GM23338 (cell line): ENCODE measurements at regions not wholly inside any gene's neighbourhood (a gene's known extent, or its start where the extent isn't known, plus 50 kb on each side); places are given as distances from the start of the nearest gene placed in this dataset.

ENCODE experiments used
- ATAC-seq: fragments of 200-7000 bp; cut with Tn5 transposase; 3 replicates; pipeline ENCODE4 v1.9.1; 2020
- DNase-seq: peaks from one replicate; pipeline ENCODE4 v3.0.0-alpha.2; 2015; ENCODE audit warnings: low spot score
- H2AFZ ChIP-seq: fragments of 200-600 bp; sonication (generic); 2 replicates; pipeline ENCODE4 v1.8.0; 2016; ENCODE audit warnings: antibody characterized with exemption, mild to moderate bottlenecking, moderate library complexity
- H3F3A ChIP-seq: fragments of 200-600 bp; sonication (generic); replicated peaks from 2 replicates; pipeline ENCODE4 v1.8.0; 2017; ENCODE audit warnings: antibody characterized with exemption, mixed run types, low read depth
- H3K27ac ChIP-seq: fragments of 200-600 bp; sonication (generic); 2 replicates; pipeline ENCODE4 v1.6.1; 2016; ENCODE audit warnings: low read depth
- H3K27me3 ChIP-seq: fragments of 200-600 bp; sonication (generic); 2 replicates; pipeline ENCODE4 v1.8.0; 2016; ENCODE audit warnings: mild to moderate bottlenecking, mixed run types, moderate library complexity; ENCODE audit not compliant: insufficient read depth
- H3K36me3 ChIP-seq: fragments of 200-600 bp; sonication (generic); 2 replicates; pipeline ENCODE4 v1.8.0; 2016; ENCODE audit warnings: mild to moderate bottlenecking; ENCODE audit not compliant: insufficient read depth
- H3K4me1 ChIP-seq: fragments of 200-600 bp; sonication (generic); 2 replicates; pipeline ENCODE4 v1.8.0; 2016; ENCODE audit warnings: mild to moderate bottlenecking, moderate library complexity; ENCODE audit not compliant: insufficient read depth
- H3K4me2 ChIP-seq: fragments of 200-600 bp; sonication (generic); 2 replicates; pipeline ENCODE4 v1.7.1; 2017; ENCODE audit warnings: mixed run types
- H3K4me3 ChIP-seq: fragments of 200-600 bp; sonication (generic); 2 replicates; pipeline ENCODE4 v1.6.1; 2016; ENCODE audit warnings: mixed run types
- H3K79me2 ChIP-seq: fragments of 200-600 bp; sonication (generic); replicated peaks from 2 replicates; pipeline ENCODE4 v1.8.0; 2017; ENCODE audit warnings: mild to moderate bottlenecking; ENCODE audit not compliant: insufficient read depth
- H3K9me2 ChIP-seq: fragments of 200-600 bp; sonication (generic); 2 replicates; pipeline ENCODE4 v1.8.0; 2017; ENCODE audit not compliant: insufficient read depth
- H4K20me1 ChIP-seq: fragments of 200-600 bp; sonication (generic); replicated peaks from 2 replicates; pipeline ENCODE4 v1.8.0; 2017; ENCODE audit warnings: mild to moderate bottlenecking; ENCODE audit not compliant: insufficient read depth
- H3K27ac Mint-ChIP-seq: 2 replicates; pipeline ENCODE4 v1.8.0; 2020; ENCODE audit warnings: inconsistent platforms, mild to moderate bottlenecking, moderate library complexity, mixed read lengths
- H3K27me3 Mint-ChIP-seq: 3 replicates; pipeline ENCODE4 v1.8.0; 2022; ENCODE audit warnings: low read depth, mild to moderate bottlenecking, moderate library complexity, mixed read lengths, inconsistent platforms; ENCODE audit not compliant: insufficient read depth, poor library complexity
- H3K36me3 Mint-ChIP-seq: 3 replicates; pipeline ENCODE4 v1.8.0; 2021; ENCODE audit warnings: low read depth, mild to moderate bottlenecking, inconsistent platforms, moderate library complexity, mixed read lengths
- H3K4me1 Mint-ChIP-seq: 3 replicates; pipeline ENCODE4 v1.8.0; 2020; ENCODE audit warnings: mild to moderate bottlenecking, inconsistent platforms, mixed read lengths
- H3K4me3 Mint-ChIP-seq: 3 replicates; pipeline ENCODE4 v1.8.0; 2021; ENCODE audit warnings: moderate library complexity, mild to moderate bottlenecking, inconsistent platforms, mixed read lengths
- H3K9me3 Mint-ChIP-seq: 3 replicates; pipeline ENCODE4 v1.8.0; 2020; ENCODE audit warnings: moderate library complexity, mild to moderate bottlenecking, inconsistent platforms, mixed read lengths
- CREB1 ChIP-seq: fragments of 250-450 bp; sonication (Bioruptor Pico); IDR thresholded peaks from 2 replicates; pipeline ENCODE4 v1.5.0; 2020; ENCODE audit warnings: low read depth, mild to moderate bottlenecking, moderate library complexity
- EZH2 ChIP-seq: fragments of 200-600 bp; sonication (generic); IDR thresholded peaks from one replicate; pipeline ENCODE4 v1.8.0; 2017; ENCODE audit warnings: antibody characterized with exemption, mild to moderate bottlenecking, low read depth; ENCODE audit not compliant: unreplicated experiment
- EZH2phosphoT487 ChIP-seq: fragments of 200-600 bp; sonication (generic); IDR thresholded peaks from one replicate; pipeline ENCODE4 v1.8.1; 2018; ENCODE audit warnings: antibody characterized with exemption; ENCODE audit not compliant: unreplicated experiment
- JUNB ChIP-seq: IDR thresholded peaks from one replicate; pipeline ENCODE4 v1.6.1; 2016; ENCODE audit warnings: antibody characterized with exemption; ENCODE audit not compliant: unreplicated experiment
- NANOG ChIP-seq: IDR thresholded peaks from 2 replicates; pipeline ENCODE4 v1.6.1; 2016; ENCODE audit warnings: antibody characterized with exemption, borderline replicate concordance
- POLR2AphosphoS5 ChIP-seq: IDR thresholded peaks from 2 replicates; pipeline ENCODE4 v1.6.1; 2016; ENCODE audit warnings: antibody characterized with exemption, low read depth
- REST ChIP-seq: IDR thresholded peaks from one replicate; pipeline ENCODE4 v1.6.1; 2018; ENCODE audit warnings: antibody characterized with exemption; ENCODE audit not compliant: unreplicated experiment
- STAT1 ChIP-seq: IDR thresholded peaks from one replicate; pipeline ENCODE4 v1.6.1; 2016; ENCODE audit warnings: antibody characterized with exemption; ENCODE audit not compliant: unreplicated experiment
- ZNF114 ChIP-seq: fragments of 250-450 bp; sonication (Bioruptor Pico); IDR thresholded peaks from 2 replicates; pipeline ENCODE4 v1.5.0; 2020; ENCODE audit warnings: mild to moderate bottlenecking, moderate library complexity
- ZNF331 ChIP-seq: fragments of 250-450 bp; sonication (Bioruptor Pico); IDR thresholded peaks from 2 replicates; pipeline ENCODE4 v1.5.0; 2020; ENCODE audit warnings: low read depth, mild to moderate bottlenecking, moderate library complexity
- TF ChIP-seq, protein P1 (sequence below), 2 experiments: fragments of 200-600 bp in 1 of 2; sonication (generic) in 1 of 2; conservative IDR thresholded peaks; 2 replicates each; pipeline versions ENCODE4 v1.5.1 to v1.6.1; 2016 to 2017; ENCODE audit warnings: antibody characterized with exemption in 2 of 2, low read depth in 2 of 2, mild to moderate bottlenecking in 2 of 2, moderate library complexity in 1 of 2
- TF ChIP-seq, protein P2 (sequence below): IDR thresholded peaks from 2 replicates; pipeline ENCODE4 v1.6.1; 2016; ENCODE audit warnings: antibody characterized with exemption

DNA sequence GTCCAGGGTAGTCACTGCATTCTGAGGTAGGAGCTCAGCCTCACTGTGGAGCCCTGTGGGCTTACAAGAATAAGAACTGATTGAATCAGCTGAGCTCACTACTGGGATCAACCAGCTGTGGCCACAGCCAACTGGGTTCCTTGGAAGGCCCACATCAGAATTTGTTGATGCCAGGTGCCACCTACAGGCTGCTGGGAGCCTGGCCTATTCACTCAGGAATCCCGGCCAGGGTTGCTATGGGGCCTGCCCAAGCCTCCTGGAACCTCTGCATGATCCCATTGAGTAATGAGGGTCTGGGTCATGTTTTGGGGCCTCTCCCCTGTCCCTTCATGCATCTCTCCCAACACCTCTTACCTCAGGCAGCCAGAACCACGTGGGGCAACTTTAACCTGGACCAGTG, 53.9 kb upstream of the KIAA1210 start:
- Mint-ChIP-seq H3K27me3 (peaks cover under 1% of the 10 kb centered on the region), H3K4me3 (no peak overlapping the region), H3K36me3 (no peaks in the 10 kb centered on the region), H3K4me1 (no peaks in the 10 kb centered on the region), H3K27ac (no peak overlapping the region), H3K9me3 (no peaks in the 10 kb centered on the region)
- no peak overlapping the region for H2AFZ ChIP-seq
- no peaks in the 10 kb centered on the region for H3K79me2 ChIP-seq
- DNase-seq (peak; percentile 66), ATAC-seq (peak; percentile 97)
- H3K27ac ChIP-seq = no peak overlapping the region
- H3K36me3 ChIP-seq = no peaks in the 10 kb centered on the region
- H3K4me1 ChIP-seq = no peaks in the 10 kb centered on the region
- no peaks in the 10 kb centered on the region for H4K20me1 ChIP-seq
- H3K4me2 ChIP-seq = no peak overlapping the region
- H3K4me3 ChIP-seq = no peak overlapping the region
- no peaks in the 10 kb centered on the region for H3K9me2 ChIP-seq
- H3F3A ChIP-seq = no peaks in the 10 kb centered on the region
- TF ChIP-seq EZH2 = no peak
- TF ChIP-seq STAT1 = no peak
- TF ChIP-seq, protein P1, sequence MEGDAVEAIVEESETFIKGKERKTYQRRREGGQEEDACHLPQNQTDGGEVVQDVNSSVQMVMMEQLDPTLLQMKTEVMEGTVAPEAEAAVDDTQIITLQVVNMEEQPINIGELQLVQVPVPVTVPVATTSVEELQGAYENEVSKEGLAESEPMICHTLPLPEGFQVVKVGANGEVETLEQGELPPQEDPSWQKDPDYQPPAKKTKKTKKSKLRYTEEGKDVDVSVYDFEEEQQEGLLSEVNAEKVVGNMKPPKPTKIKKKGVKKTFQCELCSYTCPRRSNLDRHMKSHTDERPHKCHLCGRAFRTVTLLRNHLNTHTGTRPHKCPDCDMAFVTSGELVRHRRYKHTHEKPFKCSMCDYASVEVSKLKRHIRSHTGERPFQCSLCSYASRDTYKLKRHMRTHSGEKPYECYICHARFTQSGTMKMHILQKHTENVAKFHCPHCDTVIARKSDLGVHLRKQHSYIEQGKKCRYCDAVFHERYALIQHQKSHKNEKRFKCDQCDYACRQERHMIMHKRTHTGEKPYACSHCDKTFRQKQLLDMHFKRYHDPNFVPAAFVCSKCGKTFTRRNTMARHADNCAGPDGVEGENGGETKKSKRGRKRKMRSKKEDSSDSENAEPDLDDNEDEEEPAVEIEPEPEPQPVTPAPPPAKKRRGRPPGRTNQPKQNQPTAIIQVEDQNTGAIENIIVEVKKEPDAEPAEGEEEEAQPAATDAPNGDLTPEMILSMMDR (conservative IDR thresholded peaks at IDR 0.05; ENCODE audit: low read depth in 2 of 2) = peak; percentile 46 to 60
- no peak for TF ChIP-seq ZNF331 (CRISPR knock-in tag)
- H3K27me3 ChIP-seq = no peaks in the 10 kb centered on the region

GRCh38 chrX:119186194-119186593, 49.9 kb upstream of the PGRMC1 start:
- no peaks in the 10 kb centered on the region for H3K79me2 ChIP-seq
- H3K36me3 Mint-ChIP-seq = no peaks in the 10 kb centered on the region
- H3K27me3 Mint-ChIP-seq = peaks cover 4% of the 10 kb centered on the region
- no peaks in the 10 kb centered on the region for H3K9me2 ChIP-seq
- H3K9me3 Mint-ChIP-seq = no peaks in the 10 kb centered on the region
- ATAC-seq (no peak), DNase-seq (no peak)
- no peak overlapping the region for H3K4me3 Mint-ChIP-seq
- H3K36me3 ChIP-seq = no peaks in the 10 kb centered on the region
- no peaks in the 10 kb centered on the region for H3K27me3 ChIP-seq
- H2AFZ ChIP-seq = no peak overlapping the region
- H3K4me3 ChIP-seq = no peak overlapping the region
- H3K4me1 Mint-ChIP-seq = no peaks in the 10 kb centered on the region; the same call in 2 of the 3 replicates
- H3F3A ChIP-seq = no peaks in the 10 kb centered on the region
- H3K27ac Mint-ChIP-seq = no peak overlapping the region
- H4K20me1 ChIP-seq = no peaks in the 10 kb centered on the region
- H3K4me1 ChIP-seq = no peaks in the 10 kb centered on the region
- H3K27ac ChIP-seq = no peak overlapping the region
- H3K4me2 ChIP-seq = no peak overlapping the region
- no peak for TF ChIP-seq CREB1 (CRISPR knock-in tag)
- TF ChIP-seq REST = no peak
- TF ChIP-seq NANOG = no peak
- TF ChIP-seq ZNF331 (CRISPR knock-in tag) = no peak
- TF ChIP-seq POLR2AphosphoS5 = no peak
- TF ChIP-seq, protein P1 (conservative IDR thresholded peaks at IDR 0.05; ENCODE audit: low read depth in 2 of 2) = no peak
- TF ChIP-seq JUNB = no peak
- TF ChIP-seq, protein P2, sequence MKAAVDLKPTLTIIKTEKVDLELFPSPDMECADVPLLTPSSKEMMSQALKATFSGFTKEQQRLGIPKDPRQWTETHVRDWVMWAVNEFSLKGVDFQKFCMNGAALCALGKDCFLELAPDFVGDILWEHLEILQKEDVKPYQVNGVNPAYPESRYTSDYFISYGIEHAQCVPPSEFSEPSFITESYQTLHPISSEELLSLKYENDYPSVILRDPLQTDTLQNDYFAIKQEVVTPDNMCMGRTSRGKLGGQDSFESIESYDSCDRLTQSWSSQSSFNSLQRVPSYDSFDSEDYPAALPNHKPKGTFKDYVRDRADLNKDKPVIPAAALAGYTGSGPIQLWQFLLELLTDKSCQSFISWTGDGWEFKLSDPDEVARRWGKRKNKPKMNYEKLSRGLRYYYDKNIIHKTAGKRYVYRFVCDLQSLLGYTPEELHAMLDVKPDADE = no peak
- no peak for TF ChIP-seq ZNF114
- no peak for TF ChIP-seq STAT1
- TF ChIP-seq EZH2phosphoT487 = no peak
